ENCODE measurements at regions not wholly inside any gene's neighbourhood (a gene's known extent, or its start where the extent isn't known, plus 50 kb on each side); places are given as distances from the start of the nearest gene placed in this dataset.

DNA sequence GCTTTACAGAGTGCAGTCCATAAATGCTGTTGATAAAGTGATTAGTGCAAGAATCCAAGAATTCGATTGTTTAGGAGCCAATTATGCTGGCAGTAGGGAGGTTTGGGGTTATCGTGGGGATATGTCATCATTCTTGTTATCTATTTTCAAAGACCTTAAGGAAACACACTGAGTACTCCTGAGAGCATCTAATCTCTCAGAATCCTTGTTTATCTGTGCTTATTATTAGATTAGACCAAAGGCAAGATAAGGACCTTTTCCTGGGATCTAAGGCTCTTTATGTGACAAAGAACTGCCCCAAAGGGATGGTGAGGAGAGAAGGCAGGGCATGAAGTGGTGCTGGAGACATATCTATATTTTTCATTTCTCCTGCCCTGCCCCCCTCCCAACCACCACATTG lies 139.1 kb downstream of the TSEN15 start:
- DNase-seq (ENCODE audit: low read depth in 2 of 2), result no peak
- no peak overlapping the region for H2AFZ ChIP-seq (ENCODE audit: low read length)
- no peak overlapping the region for H3K4me2 ChIP-seq (ENCODE audit: extremely low read depth, insufficient read depth, low read length)
- H3K4me1 ChIP-seq (ENCODE audit: control insufficient read depth, extremely low read depth, insufficient read depth, low read length), result peaks cover 8% of the 10 kb centered on the region
- no peaks in the 10 kb centered on the region for H4K20me1 ChIP-seq (ENCODE audit: control insufficient read depth, extremely low read depth, insufficient read depth, low read length)
- H3K9ac ChIP-seq (ENCODE audit: insufficient read depth, low read length), result no peak overlapping the region
- TF ChIP-seq, protein P1, sequence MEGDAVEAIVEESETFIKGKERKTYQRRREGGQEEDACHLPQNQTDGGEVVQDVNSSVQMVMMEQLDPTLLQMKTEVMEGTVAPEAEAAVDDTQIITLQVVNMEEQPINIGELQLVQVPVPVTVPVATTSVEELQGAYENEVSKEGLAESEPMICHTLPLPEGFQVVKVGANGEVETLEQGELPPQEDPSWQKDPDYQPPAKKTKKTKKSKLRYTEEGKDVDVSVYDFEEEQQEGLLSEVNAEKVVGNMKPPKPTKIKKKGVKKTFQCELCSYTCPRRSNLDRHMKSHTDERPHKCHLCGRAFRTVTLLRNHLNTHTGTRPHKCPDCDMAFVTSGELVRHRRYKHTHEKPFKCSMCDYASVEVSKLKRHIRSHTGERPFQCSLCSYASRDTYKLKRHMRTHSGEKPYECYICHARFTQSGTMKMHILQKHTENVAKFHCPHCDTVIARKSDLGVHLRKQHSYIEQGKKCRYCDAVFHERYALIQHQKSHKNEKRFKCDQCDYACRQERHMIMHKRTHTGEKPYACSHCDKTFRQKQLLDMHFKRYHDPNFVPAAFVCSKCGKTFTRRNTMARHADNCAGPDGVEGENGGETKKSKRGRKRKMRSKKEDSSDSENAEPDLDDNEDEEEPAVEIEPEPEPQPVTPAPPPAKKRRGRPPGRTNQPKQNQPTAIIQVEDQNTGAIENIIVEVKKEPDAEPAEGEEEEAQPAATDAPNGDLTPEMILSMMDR (conservative IDR thresholded peaks at IDR 0.05 in 1 of 2, IDR thresholded peaks at IDR 0.05 in 1 of 2; ENCODE audit: low read depth in 1 of 2, low read length in 2 of 2), result no peak
- no peak for TF ChIP-seq EZH2 (IDR thresholded peaks at IDR 0.05; ENCODE audit: low read length, missing control alignments)
- no peaks in the 10 kb centered on the region for H3K9me3 ChIP-seq (ENCODE audit: control insufficient read depth, insufficient read depth, low read depth, low read length)
- no peaks in the 10 kb centered on the region for H3K79me2 ChIP-seq (ENCODE audit: control insufficient read depth, insufficient read depth, low read length)
- H3K36me3 ChIP-seq (ENCODE audit: control insufficient read depth, insufficient read depth, low read length), result no peaks in the 10 kb centered on the region
- H3K4me3 ChIP-seq (replicated peaks in 1 of 4; ENCODE audit: control extremely low read depth in 1 of 4, insufficient read depth in 1 of 4, low read depth in 3 of 4, low read length in 4 of 4), result no peak overlapping the region
- no peaks in the 10 kb centered on the region for H3K27me3 ChIP-seq (ENCODE audit: control insufficient read depth, insufficient read depth, low read length)
- H3K27ac ChIP-seq (ENCODE audit: insufficient read depth, low read length), result no peak overlapping the region

DNA sequence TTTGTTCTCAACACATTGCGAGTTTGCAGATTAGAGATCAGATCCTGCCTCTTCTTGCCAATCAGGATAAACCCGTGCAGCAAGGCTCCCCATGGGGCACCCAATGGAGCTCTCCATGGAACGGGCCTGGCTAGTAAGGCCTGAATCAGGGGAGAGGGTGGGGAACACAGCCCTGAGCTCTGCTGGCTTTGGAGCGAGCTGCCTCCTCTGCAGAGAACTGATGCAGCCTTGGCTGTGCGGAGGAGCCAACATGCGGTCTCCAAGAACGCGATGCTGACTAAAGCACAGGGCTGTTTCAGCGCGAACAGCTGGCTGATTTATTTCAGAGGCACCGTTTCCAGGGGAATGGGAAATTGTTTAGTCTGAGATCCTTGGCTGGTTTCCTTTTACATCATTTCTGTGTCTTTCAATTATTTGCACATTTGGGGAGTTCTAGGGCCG lies 139.7 kb downstream of the TSEN15 start:
- Histone ChIP-seq H3K36me3 (ENCODE audit: control insufficient read depth, insufficient read depth, low read length) (no peaks in the 10 kb centered on the region), H3K9ac (ENCODE audit: insufficient read depth, low read length) (no peak overlapping the region), H3K27me3 (ENCODE audit: control insufficient read depth, insufficient read depth, low read length) (no peaks in the 10 kb centered on the region), H3K9me3 (ENCODE audit: control insufficient read depth, insufficient read depth, low read depth, low read length) (no peaks in the 10 kb centered on the region), H3K27ac (ENCODE audit: insufficient read depth, low read length) (no peak overlapping the region), H2AFZ (ENCODE audit: low read length) (no peak overlapping the region), H3K4me1 (ENCODE audit: control insufficient read depth, extremely low read depth, insufficient read depth, low read length) (peaks cover 8% of the 10 kb centered on the region), H3K4me3 (replicated peaks in 1 of 4; ENCODE audit: control extremely low read depth in 1 of 4, insufficient read depth in 1 of 4, low read depth in 3 of 4, low read length in 4 of 4) (no peak overlapping the region), H4K20me1 (ENCODE audit: control insufficient read depth, extremely low read depth, insufficient read depth, low read length) (no peaks in the 10 kb centered on the region), H3K79me2 (ENCODE audit: control insufficient read depth, insufficient read depth, low read length) (no peaks in the 10 kb centered on the region), H3K4me2 (ENCODE audit: extremely low read depth, insufficient read depth, low read length) (peak overlapping the region; percentile 65)
- DNase-seq (ENCODE audit: low read depth in 2 of 2), result peak; percentile 86 to 94
- TF ChIP-seq, protein P1 (conservative IDR thresholded peaks at IDR 0.05 in 1 of 2, IDR thresholded peaks at IDR 0.05 in 1 of 2; ENCODE audit: low read depth in 1 of 2, low read length in 2 of 2), result no peak
- no peak for TF ChIP-seq EZH2 (IDR thresholded peaks at IDR 0.05; ENCODE audit: low read length, missing control alignments)

DNA sequence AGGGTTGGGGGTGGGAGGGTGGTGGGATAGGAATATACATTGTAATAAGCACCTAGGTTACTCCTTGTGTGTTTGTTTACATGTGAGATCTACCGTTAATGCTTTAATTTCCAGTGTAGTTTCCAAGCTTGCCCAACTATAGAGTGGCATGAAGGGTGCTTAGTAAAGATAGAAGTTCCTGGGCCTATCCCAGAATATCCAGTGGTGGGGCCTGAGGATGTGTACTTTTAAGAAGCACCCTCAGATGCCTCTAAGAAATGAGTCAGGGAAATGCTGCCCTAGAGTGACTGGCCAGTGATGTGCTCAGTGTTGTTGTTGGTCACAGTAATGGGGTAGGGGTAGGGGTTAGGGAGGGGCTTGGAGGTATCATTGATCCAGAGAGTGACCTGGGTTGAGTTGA lies 141.3 kb downstream of the TSEN15 start:
- H3K79me2 ChIP-seq (ENCODE audit: control insufficient read depth, insufficient read depth, low read length), result no peaks in the 10 kb centered on the region
- no peak overlapping the region for H3K27ac ChIP-seq (ENCODE audit: insufficient read depth, low read length)
- H2AFZ ChIP-seq (ENCODE audit: low read length), result no peak overlapping the region
- H3K4me2 ChIP-seq (ENCODE audit: extremely low read depth, insufficient read depth, low read length), result no peak overlapping the region
- no peaks in the 10 kb centered on the region for H3K36me3 ChIP-seq (ENCODE audit: control insufficient read depth, insufficient read depth, low read length)
- no peaks in the 10 kb centered on the region for H4K20me1 ChIP-seq (ENCODE audit: control insufficient read depth, extremely low read depth, insufficient read depth, low read length)
- H3K9ac ChIP-seq (ENCODE audit: insufficient read depth, low read length), result no peak overlapping the region
- H3K27me3 ChIP-seq (ENCODE audit: control insufficient read depth, insufficient read depth, low read length), result no peaks in the 10 kb centered on the region
- DNase-seq (ENCODE audit: low read depth in 2 of 2), result no peak
- no peaks in the 10 kb centered on the region for H3K9me3 ChIP-seq (ENCODE audit: control insufficient read depth, insufficient read depth, low read depth, low read length)
- no peak overlapping the region for H3K4me3 ChIP-seq (replicated peaks in 1 of 4; ENCODE audit: control extremely low read depth in 1 of 4, insufficient read depth in 1 of 4, low read depth in 3 of 4, low read length in 4 of 4)
- TF ChIP-seq, protein P1 (conservative IDR thresholded peaks at IDR 0.05 in 1 of 2, IDR thresholded peaks at IDR 0.05 in 1 of 2; ENCODE audit: low read depth in 1 of 2, low read length in 2 of 2), result no peak
- no peak for TF ChIP-seq EZH2 (IDR thresholded peaks at IDR 0.05; ENCODE audit: low read length, missing control alignments)
- peaks cover 8% of the 10 kb centered on the region for H3K4me1 ChIP-seq (ENCODE audit: control insufficient read depth, extremely low read depth, insufficient read depth, low read length)

Measured in fibroblast of lung (primary cell).